ENCODE measurements at regions not wholly inside any gene's neighbourhood (a gene's known extent, or its start where the extent isn't known, plus 50 kb on each side); places are given as distances from the start of the nearest gene placed in this dataset.
"Not testable (repeated sequence)": the region's sequence is repeated elsewhere in the genome, so short reads cannot be mapped to it uniquely, and the experiment has no call there.

DNA sequence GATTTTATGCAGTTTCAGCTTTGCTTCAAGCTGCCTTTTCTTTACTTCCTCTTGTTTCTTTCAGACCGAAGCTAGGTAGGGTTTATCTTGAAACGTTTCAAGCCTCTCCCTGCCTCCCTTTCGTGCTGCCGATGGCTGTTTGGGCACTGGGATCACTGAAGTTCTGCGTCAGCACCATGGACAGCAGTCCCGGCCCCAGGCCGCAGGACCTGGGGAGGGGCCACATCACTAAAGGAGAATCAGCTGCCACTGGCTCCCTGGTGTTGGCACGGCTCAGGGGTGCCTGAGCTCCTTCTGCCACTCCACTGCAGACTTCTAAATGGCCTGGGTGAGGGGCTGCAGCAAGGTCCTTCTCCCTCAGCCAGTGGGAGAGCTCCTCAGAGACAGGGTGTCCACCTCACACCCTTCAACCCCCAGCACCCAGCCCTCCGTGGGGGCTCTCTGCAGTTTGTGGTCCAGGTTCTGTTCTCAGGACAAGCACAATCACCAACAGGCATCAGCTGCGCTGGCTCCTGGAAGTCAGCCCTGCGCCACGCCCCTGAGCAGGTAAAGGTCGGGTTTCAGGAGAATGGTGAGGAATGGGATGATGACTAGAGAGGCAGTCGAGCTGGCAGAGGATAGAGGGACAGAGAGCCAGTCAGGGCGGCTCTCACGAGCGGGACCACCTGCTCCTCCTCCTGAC lies 387.2 kb downstream of the TCERG1L start:
- no peak for DNase-seq

DNA sequence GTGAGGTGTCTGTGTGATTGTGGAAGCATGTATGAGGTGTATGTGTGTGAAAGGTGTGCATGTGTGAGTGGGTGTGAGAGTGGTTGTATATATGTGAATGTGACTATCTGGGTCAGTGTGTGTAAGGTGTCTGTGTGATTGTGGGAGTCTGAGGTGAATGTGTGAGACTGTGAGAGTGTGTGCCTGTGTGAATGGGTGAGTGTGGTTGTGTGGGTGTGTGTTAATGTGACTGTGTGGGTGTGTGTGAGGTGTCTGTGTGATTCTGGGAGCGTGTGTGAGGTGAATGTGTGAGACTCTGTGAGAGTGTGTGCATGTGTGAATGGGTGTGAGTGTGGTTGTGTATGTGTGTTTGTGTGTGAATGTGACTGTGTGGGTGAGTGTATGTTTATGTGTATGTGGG lies 385.1 kb downstream of the TCERG1L start:
- no peak for DNase-seq

GRCh38 chr10:130927157-130927556 lies 384.4 kb downstream of the TCERG1L start:
- no peak for DNase-seq

GRCh38 chr10:130928306-130928705 lies 383.2 kb downstream of the TCERG1L start:
- no peak for DNase-seq

- no peak for DNase-seq
Measured at GRCh38 chr10:130929422-130930325, 381.8 kb downstream of the TCERG1L start.

- no peak for DNase-seq
Measured at GRCh38 chr10:130930821-130931220, 380.7 kb downstream of the TCERG1L start.

- no peak for DNase-seq
Measured at GRCh38 chr10:130931256-130931655, 380.3 kb downstream of the TCERG1L start.

GRCh38 chr10:130932326-130933007 lies 379.1 kb downstream of the TCERG1L start:
- no peak for DNase-seq

DNA sequence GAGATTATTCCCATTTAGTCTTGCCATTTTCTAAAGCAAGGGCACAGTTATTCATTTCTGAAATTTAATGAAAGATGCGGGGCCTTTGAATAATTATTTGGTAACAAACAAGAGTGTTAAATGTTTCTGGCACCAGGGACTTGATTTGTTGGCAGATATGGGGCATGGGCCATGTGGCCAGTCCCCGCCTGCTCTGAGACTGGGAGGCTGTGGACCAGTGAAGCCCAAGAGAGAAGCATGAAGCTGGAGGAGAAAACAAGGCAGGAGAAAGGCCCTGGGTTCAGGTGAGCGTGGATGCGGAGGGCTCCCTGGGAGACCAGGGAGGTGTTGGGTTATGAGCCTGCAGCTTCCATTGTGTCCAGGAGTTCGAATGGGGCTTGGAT lies 378.5 kb downstream of the TCERG1L start:
- DNase-seq, result no peak

GRCh38 chr10:130934293-130935127 lies 377.0 kb downstream of the TCERG1L start:
- no peak for DNase-seq

GRCh38 chr10:130935128-130935439 lies 376.4 kb downstream of the TCERG1L start:
- no peak for DNase-seq

GRCh38 chr10:130935897-130936550 lies 375.5 kb downstream of the TCERG1L start:
- DNase-seq, result no peak

DNA sequence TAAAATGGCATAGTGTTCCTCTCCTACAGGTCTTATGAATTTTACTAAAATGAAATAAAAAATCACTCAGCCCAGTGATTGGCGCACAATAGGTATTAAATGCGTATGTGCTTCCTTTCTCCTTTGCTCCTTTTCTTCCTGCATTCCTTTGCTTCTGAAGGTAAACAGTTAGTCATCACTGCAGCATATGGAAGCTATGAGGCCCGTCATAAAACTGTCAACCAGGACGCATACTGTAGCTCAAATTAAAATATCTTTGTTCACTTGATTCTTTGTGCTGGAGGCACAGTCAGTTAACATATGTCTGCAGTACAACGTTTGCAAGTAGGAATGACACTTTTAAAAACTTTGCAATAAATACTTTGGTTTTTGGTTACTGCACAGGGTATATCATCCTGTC lies 374.7 kb downstream of the TCERG1L start:
- no peak for DNase-seq

DNA sequence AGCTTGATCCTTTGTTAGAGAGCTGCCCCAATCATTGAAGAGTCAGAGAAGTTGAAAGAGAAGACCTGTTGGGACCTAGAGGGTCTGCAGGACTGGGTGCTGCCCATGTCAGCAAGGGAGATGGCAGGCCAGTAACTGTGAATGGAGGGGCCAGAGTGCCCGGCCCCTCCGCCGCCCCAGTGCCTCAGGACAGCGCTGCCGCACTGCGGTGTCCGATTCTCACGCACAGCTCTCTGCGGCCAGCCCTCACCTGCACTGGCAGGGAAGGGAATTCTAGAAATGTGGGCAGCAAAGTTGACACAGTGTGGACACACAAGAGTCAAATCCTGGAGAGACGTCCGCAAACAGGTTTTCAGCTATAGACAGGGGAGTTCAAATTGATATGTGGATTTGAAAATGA lies 373.5 kb downstream of the TCERG1L start:
- DNase-seq, result no peak

GRCh38 chr10:130938891-130939290 lies 372.6 kb downstream of the TCERG1L start:
- not testable (repeated sequence) for DNase-seq

DNA sequence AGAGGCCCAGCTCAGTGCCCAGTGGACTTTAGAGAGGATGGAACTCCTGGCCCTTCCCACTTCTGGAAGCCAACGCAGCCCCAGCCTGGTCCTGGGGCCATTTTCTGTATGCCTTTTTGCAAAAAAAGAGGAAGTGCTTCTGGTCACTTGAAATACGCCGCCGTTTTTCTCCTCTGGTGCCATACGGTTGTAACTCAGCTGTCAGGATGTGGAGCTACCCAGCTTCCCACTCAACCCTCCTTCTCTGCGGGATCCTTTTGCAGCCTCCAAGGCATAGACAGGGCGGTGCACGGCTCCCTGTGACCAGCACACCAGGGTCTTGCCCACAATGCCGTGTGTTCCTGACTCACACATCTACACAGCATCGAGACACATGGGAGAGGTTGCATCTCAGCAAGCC lies 369.6 kb downstream of the TCERG1L start:
- DNase-seq, result no peak

- no peak for DNase-seq
Measured at GRCh38 chr10:130952086-130952485, 359.4 kb downstream of the TCERG1L start.

DNA sequence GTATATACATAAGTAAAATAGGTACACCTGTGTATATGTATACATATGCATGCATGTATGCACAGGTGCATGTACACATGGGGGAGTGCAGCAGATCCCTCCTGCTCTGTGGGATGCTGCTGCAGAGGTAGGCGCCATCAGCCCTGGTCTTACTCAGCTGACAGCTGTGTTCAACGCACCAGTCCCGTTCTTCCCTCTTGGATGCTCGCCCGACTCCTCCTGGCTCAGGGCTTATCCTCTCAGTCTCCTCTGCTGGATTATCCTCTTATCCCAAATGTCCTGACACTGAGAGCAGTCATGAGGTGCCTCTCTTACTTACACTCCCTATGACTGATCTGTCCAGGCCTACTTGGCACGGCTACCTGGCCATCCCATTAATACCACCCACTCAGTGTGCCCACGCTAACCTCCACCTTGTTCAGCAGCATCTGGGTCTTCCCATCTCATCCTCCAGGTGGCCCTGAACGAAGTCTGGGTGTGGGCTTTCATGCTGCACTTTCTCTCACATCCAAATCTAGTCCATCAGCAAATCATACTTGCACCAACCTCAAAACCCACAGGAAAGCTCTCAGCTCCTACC lies 357.1 kb downstream of the TCERG1L start:
- no peak for DNase-seq

GRCh38 chr10:130956251-130956650 lies 355.3 kb downstream of the TCERG1L start:
- DNase-seq, result no peak

DNA sequence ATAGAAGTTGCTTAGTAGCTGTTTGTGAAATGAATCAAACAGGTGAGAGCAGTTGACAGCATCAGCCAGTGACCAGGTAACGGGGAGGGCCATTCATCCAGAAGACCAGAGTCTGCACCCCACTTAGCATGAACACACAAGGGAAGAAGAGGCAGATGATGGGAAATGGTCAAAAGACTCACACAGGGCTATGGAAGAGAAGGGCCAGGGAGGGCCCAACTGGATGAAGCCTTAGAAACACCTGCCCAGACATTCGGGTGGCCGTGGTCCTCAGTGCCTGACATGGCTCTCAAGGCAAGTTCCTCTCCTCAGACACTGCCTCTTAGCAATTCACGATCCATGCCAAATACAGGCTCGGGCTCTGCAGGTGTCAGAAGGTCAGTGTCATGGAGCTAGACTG lies 354.1 kb downstream of the TCERG1L start:
- no peak for DNase-seq

GRCh38 chr10:130958003-130958402 lies 353.5 kb downstream of the TCERG1L start:
- no peak for DNase-seq

Data from T-helper 9 cell (primary cell).